ENCODE measurements at regions not wholly inside any gene's neighbourhood (a gene's known extent, or its start where the extent isn't known, plus 50 kb on each side); places are given as distances from the start of the nearest gene placed in this dataset.

DNA sequence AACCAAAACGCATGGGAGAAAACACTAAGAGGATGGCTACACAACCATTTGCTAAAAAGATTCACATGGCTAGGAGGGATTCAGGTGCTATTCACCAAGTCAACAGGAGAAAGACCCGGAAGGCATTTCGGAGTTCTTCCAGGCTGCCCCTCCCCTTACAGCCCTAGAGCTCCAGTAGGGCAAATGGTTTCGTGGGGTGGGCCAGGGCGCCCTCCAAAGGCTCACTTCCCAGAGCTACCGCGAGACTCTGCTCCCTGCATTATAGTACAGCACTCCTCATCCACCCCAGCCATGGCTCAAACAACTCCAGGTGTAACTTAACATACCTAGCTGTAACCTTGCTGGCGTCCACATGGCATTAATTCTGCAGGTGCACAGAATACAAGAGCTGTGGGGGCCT lies 179.7 kb downstream of the SLC39A8 start:
- TF ChIP-seq POLR2A (IDR thresholded peaks at IDR 0.05; ENCODE audit: low read depth, low read length) (no peak), RFX5 (IDR thresholded peaks at IDR 0.05; ENCODE audit: low read depth, low read length) (no peak), MXI1 (IDR thresholded peaks at IDR 0.05; ENCODE audit: borderline replicate concordance, low read depth, low read length) (no peak), NFE2L2 (IDR thresholded peaks at IDR 0.05; ENCODE audit: low read depth, low read length) (no peak), CEBPB (IDR thresholded peaks at IDR 0.05; ENCODE audit: low read depth, low read length) (no peak), RCOR1 (IDR thresholded peaks at IDR 0.05; ENCODE audit: insufficient replicate concordance, low read length) (no peak), BHLHE40 (IDR thresholded peaks at IDR 0.05; ENCODE audit: low read depth, low read length) (no peak), RAD21 (IDR thresholded peaks at IDR 0.05; ENCODE audit: low read length) (no peak), MAZ (IDR thresholded peaks at IDR 0.05; ENCODE audit: borderline replicate concordance, low read depth, low read length) (no peak), MAFK (IDR thresholded peaks at IDR 0.05; ENCODE audit: low read depth, low read length) (no peak)
- TF ChIP-seq, protein P1, sequence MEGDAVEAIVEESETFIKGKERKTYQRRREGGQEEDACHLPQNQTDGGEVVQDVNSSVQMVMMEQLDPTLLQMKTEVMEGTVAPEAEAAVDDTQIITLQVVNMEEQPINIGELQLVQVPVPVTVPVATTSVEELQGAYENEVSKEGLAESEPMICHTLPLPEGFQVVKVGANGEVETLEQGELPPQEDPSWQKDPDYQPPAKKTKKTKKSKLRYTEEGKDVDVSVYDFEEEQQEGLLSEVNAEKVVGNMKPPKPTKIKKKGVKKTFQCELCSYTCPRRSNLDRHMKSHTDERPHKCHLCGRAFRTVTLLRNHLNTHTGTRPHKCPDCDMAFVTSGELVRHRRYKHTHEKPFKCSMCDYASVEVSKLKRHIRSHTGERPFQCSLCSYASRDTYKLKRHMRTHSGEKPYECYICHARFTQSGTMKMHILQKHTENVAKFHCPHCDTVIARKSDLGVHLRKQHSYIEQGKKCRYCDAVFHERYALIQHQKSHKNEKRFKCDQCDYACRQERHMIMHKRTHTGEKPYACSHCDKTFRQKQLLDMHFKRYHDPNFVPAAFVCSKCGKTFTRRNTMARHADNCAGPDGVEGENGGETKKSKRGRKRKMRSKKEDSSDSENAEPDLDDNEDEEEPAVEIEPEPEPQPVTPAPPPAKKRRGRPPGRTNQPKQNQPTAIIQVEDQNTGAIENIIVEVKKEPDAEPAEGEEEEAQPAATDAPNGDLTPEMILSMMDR (conservative IDR thresholded peaks at IDR 0.05; ENCODE audit: low read depth, low read length) = no peak
- TF ChIP-seq, protein P2, sequence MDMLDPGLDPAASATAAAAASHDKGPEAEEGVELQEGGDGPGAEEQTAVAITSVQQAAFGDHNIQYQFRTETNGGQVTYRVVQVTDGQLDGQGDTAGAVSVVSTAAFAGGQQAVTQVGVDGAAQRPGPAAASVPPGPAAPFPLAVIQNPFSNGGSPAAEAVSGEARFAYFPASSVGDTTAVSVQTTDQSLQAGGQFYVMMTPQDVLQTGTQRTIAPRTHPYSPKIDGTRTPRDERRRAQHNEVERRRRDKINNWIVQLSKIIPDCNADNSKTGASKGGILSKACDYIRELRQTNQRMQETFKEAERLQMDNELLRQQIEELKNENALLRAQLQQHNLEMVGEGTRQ (IDR thresholded peaks at IDR 0.05; ENCODE audit: low read depth, low read length) = no peak
- TF ChIP-seq, protein P3, sequence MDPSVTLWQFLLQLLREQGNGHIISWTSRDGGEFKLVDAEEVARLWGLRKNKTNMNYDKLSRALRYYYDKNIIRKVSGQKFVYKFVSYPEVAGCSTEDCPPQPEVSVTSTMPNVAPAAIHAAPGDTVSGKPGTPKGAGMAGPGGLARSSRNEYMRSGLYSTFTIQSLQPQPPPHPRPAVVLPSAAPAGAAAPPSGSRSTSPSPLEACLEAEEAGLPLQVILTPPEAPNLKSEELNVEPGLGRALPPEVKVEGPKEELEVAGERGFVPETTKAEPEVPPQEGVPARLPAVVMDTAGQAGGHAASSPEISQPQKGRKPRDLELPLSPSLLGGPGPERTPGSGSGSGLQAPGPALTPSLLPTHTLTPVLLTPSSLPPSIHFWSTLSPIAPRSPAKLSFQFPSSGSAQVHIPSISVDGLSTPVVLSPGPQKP (IDR thresholded peaks at IDR 0.05; ENCODE audit: borderline replicate concordance, low read depth, low read length) = no peak
